Upper lobe of left lung (tissue), 6 donors: ENCODE measurements at regions not wholly inside any gene's neighbourhood (a gene's known extent, or its start where the extent isn't known, plus 50 kb on each side); places are given as distances from the start of the nearest gene placed in this dataset.
A peak's percentile ranks its signal among the peaks of the same experiment; 100 is the strongest.

Source experiments
- ATAC-seq, 2 donors: fragments of 200-7000 bp; cut with Tn5 transposase; one replicate each; pipeline ENCODE4 v1.9.1; 2022; ENCODE audit warnings: mild to moderate bottlenecking in 2 of 2, moderate library complexity in 2 of 2; ENCODE audit not compliant: low FRiP score in 2 of 2
- DNase-seq, 2 donors: peaks; one replicate each; pipeline ENCODE4 v3.0.0-alpha.2; 2019 to 2020
- H3K27ac ChIP-seq, 4 donors: fragments of 200-600 bp; sonication (generic); one replicate each; pipeline ENCODE4 v1.5.1; 2016 to 2019
- H3K27me3 ChIP-seq, 4 donors: fragments of 200-600 bp; sonication (generic); one replicate each; pipeline ENCODE4 v1.5.1; 2017 to 2019
- H3K36me3 ChIP-seq, 4 donors: fragments of 200-600 bp; sonication (generic); one replicate each; pipeline ENCODE4 v1.5.1; 2016 to 2019
- H3K4me1 ChIP-seq, 4 donors: fragments of 200-600 bp; sonication (generic); one replicate each; pipeline ENCODE4 v1.5.1; 2018 to 2019
- H3K4me3 ChIP-seq, 4 donors: fragments of 200-600 bp; sonication (generic); one replicate each; pipeline ENCODE4 v1.5.1; 2017 to 2019; ENCODE audit warnings: mild to moderate bottlenecking in 2 of 4, moderate library complexity in 1 of 4
- H3K9me3 ChIP-seq, 4 donors: fragments of 200-600 bp; sonication (generic); one replicate each; pipeline ENCODE4 v1.5.1; 2018 to 2019
- EP300 ChIP-seq, 4 donors: sonication (generic); formaldehyde crosslinking; IDR thresholded peaks; one replicate each; pipeline ENCODE4 v1.5.1; 2017; ENCODE audit warnings: antibody characterized with exemption in 4 of 4, control low read depth in 2 of 4
- POLR2A ChIP-seq, 4 donors: fragments of 450-650 bp; IDR thresholded peaks; one replicate each; pipeline ENCODE4 v1.5.1; 2016 to 2017; ENCODE audit warnings: antibody characterized with exemption in 4 of 4, mild to moderate bottlenecking in 2 of 4
- POLR2AphosphoS5 ChIP-seq, 2 donors: sonication (generic); formaldehyde crosslinking; IDR thresholded peaks; one replicate each; pipeline ENCODE4 v1.5.1; 2017; ENCODE audit warnings: antibody characterized with exemption in 2 of 2
- WGBS, 2 donors: methylation state at CpG; one replicate each; pipeline ENCODE4 v1.1.5; 2017 to 2018; 5-methylcytosine and 5-hydroxymethylcytosine counted together
- TF ChIP-seq, protein P1 (sequence below), 6 experiments: fragments of 450-650 bp in 4 of 6; fragments of 200-600 bp in 2 of 6; sonication (generic) in 2 of 6; IDR thresholded peaks; one replicate each; pipeline ENCODE4 v1.5.1; 2016 to 2019; ENCODE audit warnings: antibody characterized with exemption in 6 of 6
- donor health status: DM: no; HTN: no; CAD: no; lungs with moderate emphysema.
- donor health status: DM: no; HTN: yes; CAD: no; lungs with severe emphysema.

GRCh38 chrX:42107495-42108488 is 184.4 kb upstream of the CASK start:
- 62 to 72% methylated on average over 8 of the region's 8 CpGs for WGBS, 2 donors
- TF ChIP-seq, protein P1, sequence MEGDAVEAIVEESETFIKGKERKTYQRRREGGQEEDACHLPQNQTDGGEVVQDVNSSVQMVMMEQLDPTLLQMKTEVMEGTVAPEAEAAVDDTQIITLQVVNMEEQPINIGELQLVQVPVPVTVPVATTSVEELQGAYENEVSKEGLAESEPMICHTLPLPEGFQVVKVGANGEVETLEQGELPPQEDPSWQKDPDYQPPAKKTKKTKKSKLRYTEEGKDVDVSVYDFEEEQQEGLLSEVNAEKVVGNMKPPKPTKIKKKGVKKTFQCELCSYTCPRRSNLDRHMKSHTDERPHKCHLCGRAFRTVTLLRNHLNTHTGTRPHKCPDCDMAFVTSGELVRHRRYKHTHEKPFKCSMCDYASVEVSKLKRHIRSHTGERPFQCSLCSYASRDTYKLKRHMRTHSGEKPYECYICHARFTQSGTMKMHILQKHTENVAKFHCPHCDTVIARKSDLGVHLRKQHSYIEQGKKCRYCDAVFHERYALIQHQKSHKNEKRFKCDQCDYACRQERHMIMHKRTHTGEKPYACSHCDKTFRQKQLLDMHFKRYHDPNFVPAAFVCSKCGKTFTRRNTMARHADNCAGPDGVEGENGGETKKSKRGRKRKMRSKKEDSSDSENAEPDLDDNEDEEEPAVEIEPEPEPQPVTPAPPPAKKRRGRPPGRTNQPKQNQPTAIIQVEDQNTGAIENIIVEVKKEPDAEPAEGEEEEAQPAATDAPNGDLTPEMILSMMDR (IDR thresholded peaks at IDR 0.05) = no peak
- no peaks in the 10 kb centered on the region for H3K27me3 ChIP-seq
- no peaks in the 10 kb centered on the region for H3K4me1 ChIP-seq
- H3K4me3 ChIP-seq = no peak overlapping the region
- no peaks in the 10 kb centered on the region for H3K36me3 ChIP-seq
- no peaks in the 10 kb centered on the region for H3K9me3 ChIP-seq
- ATAC-seq = no peak
- H3K27ac ChIP-seq = no peak overlapping the region
- DNase-seq = no peak

DNA sequence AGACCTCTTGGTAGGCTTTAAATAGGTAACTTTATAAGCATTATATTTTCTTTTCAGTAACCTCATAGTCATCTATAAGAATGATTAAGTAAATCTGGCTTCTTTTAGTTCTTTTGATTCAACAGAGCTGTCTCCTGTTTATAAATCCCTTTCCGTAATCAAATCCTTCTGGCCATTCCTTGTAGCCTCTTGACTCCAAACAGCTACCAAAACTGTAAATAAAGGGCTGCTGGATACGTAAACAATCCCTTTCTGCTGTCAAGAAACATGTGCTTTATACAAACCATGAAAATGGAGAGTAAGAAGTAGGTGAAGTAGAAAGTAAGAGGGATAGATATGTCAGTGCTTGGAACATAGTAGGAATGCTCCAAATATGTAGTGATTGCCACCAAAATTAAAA is 183.2 kb upstream of the CASK start:
- no peak for ATAC-seq
- WGBS, 2 donors = 38 to 75% methylated on average over 2 of the region's 2 CpGs

DNA sequence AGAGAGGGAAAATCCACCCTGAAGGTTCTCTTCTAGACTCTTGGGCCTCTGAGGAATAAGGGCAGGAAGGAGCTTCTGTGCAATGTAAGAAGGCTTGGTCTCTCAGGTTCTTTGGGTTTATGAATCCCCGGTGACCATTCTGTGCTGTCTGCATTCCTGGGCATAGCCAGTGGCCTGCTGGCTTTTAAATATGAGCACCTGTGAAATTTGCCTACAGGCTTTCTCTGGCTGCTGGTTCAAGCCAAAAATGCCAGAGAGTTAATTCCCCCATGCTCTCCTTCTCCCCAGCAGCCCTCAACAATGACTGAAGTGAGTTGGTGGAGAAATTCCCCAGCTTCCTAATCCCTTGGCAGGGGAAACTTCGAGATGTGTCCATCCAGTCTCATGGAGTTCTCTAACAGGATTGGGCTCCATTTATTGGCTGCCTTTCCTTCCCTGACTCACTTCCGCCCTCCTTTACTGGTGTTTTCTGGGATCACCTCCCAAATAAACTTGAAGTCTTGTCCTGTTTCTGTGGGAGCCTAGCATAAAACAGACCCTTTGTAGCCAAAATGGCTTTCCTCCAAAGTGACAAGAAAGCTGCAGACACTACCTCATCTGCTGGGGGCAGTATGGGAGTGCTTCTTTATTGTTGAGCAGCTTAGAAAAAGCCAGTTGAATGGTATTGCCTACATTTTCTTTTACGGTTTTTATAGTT is 179.4 kb upstream of the CASK start:
- WGBS, 2 donors = 84 to 86% methylated on average over 3 to 4 of the region's 4 CpGs
- Histone ChIP-seq H3K4me1 (no peaks in the 10 kb centered on the region), H3K27me3 (no peaks in the 10 kb centered on the region), H3K9me3 (no peaks in the 10 kb centered on the region), H3K36me3 (no peaks in the 10 kb centered on the region), H3K27ac (no peak overlapping the region), H3K4me3 (no peak overlapping the region)
- no peak for DNase-seq
- ATAC-seq = no peak
- TF ChIP-seq POLR2AphosphoS5 (IDR thresholded peaks at IDR 0.05) (no peak), POLR2A (IDR thresholded peaks at IDR 0.05) (no peak), EP300 (IDR thresholded peaks at IDR 0.05) (no peak)
- TF ChIP-seq, protein P1 (IDR thresholded peaks at IDR 0.05) = no peak

More for the DNA sequence above, 183.2 kb upstream of the CASK start:
- no peak for DNase-seq
- TF ChIP-seq EP300 (IDR thresholded peaks at IDR 0.05) (no peak), POLR2AphosphoS5 (IDR thresholded peaks at IDR 0.05) (no peak), POLR2A (IDR thresholded peaks at IDR 0.05) (no peak)
- TF ChIP-seq, protein P1 (IDR thresholded peaks at IDR 0.05) = no peak
- Histone ChIP-seq H3K36me3 (no peaks in the 10 kb centered on the region), H3K4me3 (no peak overlapping the region), H3K27me3 (no peaks in the 10 kb centered on the region), H3K4me1 (no peaks in the 10 kb centered on the region), H3K27ac (no peak overlapping the region), H3K9me3 (no peaks in the 10 kb centered on the region)

- TF ChIP-seq EP300 (IDR thresholded peaks at IDR 0.05) (no peak), POLR2A (IDR thresholded peaks at IDR 0.05) (no peak), POLR2AphosphoS5 (IDR thresholded peaks at IDR 0.05) (no peak)
- TF ChIP-seq, protein P1 (IDR thresholded peaks at IDR 0.05) = no peak
- Histone ChIP-seq H3K9me3 (no peaks in the 10 kb centered on the region), H3K36me3 (no peaks in the 10 kb centered on the region), H3K27ac (no peak overlapping the region), H3K4me3 (no peak overlapping the region), H3K4me1 (no peaks in the 10 kb centered on the region), H3K27me3 (no peaks in the 10 kb centered on the region)
- 57 to 69% methylated on average over 4 to 11 of the region's 11 CpGs for WGBS, 2 donors
- DNase-seq (peak in 1 of 2 donors; percentile 4), ATAC-seq (no peak)
Measured at GRCh38 chrX:42098900-42099299, 175.5 kb upstream of the CASK start.
